Left cardiac atrium (tissue), 4 donors: ENCODE measurements at regions not wholly inside any gene's neighbourhood (a gene's known extent, or its start where the extent isn't known, plus 50 kb on each side); places are given as distances from the start of the nearest gene placed in this dataset.
A peak's percentile ranks its signal among the peaks of the same experiment; 100 is the strongest.
"Not testable (repeated sequence)": the region's sequence is repeated elsewhere in the genome, so short reads cannot be mapped to it uniquely, and the experiment has no call there.

ENCODE experiments used
- ATAC-seq, 2 donors: fragments of 200-7000 bp; cut with Tn5 transposase; one replicate each; pipeline ENCODE4 v1.9.1; 2020; ENCODE audit warnings: mild to moderate bottlenecking in 2 of 2, moderate library complexity in 2 of 2
- DNase-seq: peaks from one replicate; pipeline ENCODE4 v3.0.0-alpha.2; 2020
- intact Hi-C, 2 donors: fragments of 100-400 bp; cut with DNase I; formaldehyde crosslinking; loops; one replicate each; pipeline versions ENCODE4 v1.14.1 to v1.15.1; 2022 to 2023
- donor health status: DM: no; HTN: yes; CAD: no.
- donor health status: DM: no; HTN: yes; CAD: no; lungs with severe emphysema.
- donor health status: DM: yes; HTN: yes; CAD: no.
- donor health status: Dilated cardiomyopathy.

DNA sequence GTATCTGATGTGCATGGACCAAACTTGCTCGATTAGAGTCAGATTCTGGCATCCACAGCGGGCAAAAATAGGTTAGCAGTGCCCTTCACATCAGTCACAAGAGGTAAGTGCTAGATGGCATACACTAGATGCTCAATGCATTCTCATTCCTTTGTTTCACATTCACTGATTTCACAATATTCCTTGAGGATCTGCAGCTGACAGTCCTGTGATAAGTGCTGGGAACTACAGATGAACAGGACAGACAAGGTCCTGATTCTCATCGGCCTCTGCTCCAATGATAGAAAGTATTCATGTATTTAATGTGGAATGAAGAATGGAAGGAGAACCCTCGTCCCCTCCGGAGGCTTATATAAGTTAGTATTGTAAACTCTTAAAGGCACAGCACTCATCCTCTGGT, 96.8 kb upstream of the SERPINE2 start:
- intact Hi-C loops = no loop called here
- ATAC-seq = no peak
- DNase-seq = no peak

DNA sequence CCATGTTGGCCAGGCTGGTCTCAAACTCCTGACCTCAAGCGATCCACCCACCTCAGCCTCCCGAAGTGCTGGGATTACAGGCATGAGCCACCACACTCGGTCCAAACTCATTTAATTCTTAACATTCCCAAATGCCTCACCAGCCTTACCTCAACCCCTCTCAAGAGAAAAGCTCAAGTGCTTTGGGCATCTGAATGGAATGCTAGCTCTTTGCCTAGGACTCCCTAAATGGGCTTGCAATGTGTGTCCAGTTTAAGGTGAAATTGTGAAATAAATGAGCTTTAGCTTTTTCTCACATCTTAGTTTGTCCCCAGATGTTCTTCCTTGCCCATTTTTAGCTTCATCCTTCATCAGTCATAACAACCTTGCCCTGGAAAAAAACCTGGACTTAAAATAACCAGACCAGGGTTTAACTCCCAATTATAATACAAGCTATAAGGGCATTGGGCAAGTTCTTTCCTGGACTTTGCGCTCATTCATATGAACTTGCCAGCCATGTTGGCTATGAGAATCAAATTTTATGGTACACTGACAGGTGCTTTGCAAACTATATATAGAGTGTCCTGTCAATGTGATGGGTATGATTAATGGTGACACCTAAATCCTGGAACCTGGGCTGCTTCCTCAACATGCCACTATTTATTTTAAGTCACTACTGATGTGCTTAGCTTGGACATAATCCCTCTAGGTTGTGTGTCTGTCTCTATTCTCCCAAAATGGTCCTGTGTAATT, 95.1 kb upstream of the SERPINE2 start:
- no peak for DNase-seq
- ATAC-seq = no peak
- intact Hi-C loops = no loop called here

DNA sequence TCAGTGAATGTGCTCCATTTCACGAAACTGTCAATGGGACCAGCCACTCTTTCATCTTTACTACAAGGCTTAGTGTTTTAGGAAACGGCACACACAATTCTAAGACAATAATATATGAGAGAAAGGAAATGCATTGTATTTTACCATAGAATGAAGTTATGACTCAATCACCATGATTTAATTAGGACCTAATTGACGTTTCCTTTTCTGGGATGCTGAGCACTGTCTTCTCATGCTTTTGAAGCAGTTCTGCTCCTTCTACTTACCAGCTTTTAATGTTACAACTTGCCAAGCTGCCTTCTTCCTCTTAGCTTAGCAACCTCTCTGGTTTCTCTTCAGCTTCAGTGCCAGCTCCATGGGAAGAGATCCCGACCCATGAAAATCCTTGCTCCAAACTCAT, 94.3 kb upstream of the SERPINE2 start:
- intact Hi-C loops = no loop called here
- ATAC-seq (no peak), DNase-seq (no peak)

DNA sequence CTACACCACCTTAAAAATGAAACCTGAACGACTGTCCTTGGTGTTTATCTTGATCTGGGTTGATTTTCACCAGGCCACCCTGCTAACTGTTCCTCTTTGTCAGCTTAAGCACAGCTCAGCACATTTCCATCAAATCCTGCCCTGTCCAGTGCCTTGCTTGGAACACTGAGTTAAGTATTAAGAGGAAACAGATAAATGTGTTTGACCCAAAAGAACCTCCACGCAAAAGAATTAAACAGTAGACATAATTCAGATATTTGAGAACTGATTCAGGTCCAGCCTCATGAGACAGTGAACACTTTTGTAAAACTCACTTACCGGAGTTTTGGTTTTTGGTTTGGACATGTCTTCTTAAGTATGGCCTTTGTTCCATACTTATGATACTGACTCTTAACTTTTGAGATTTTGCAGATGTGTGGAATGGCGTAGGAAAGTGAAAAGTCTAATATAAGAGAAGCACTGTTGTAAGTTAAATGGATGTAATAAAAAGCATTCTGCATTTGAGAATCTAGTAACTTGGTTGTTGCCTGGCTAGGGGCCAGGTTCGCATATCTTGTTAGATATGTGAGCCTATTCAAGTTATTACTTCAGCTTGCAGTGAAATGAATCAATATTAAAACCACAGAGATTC, 88.9 kb upstream of the SERPINE2 start:
- peak in 1 of 2 donors; percentile 15 for ATAC-seq
- intact Hi-C loops = no loop called here
- peak; percentile 46 for DNase-seq

DNA sequence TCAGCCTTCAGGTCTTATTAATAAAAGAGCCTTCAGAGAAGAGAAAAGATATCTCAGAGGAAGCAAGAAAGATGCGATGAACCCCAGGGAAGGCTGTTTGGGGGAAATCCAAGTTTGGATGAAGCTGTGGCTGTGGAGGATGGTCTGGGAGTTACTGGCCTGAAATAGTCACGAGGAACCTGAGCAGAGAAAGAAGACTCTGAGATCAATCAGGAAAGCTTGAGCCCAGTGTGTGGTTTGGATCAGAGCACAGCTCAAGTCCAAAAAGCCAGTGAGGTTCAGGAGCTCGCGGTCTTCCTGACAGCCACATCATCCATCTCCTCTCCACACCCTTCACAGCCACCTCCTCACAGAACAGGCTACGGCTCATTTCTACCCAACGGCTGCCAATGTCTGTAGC, 87.4 kb upstream of the SERPINE2 start:
- intact Hi-C loops = no loop called here
- ATAC-seq (peak in 1 of 2 donors; percentile 72), DNase-seq (no peak)

DNA sequence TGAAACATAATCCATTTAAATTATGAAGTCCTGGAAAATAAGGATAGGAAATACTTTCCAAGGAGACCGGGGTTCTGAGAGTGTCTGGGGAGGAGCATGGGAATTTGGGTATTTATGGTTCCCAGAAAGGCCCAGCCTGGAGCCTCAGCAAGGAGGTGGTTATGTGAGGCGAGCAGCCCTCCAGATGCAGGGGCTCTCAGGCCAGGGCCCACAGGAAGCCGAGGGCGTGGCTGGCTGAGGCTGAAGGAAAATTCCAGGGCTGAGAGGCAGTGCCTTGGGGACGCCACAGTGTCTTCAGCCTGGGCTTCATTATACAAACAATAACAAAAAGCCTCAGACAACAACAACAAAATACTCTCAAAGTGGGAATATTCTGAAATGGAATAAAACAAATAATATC, 86.9 kb upstream of the SERPINE2 start:
- intact Hi-C loops = no loop called here
- ATAC-seq = peak in 1 of 2 donors; percentile 93
- DNase-seq = peak; percentile 37

DNA sequence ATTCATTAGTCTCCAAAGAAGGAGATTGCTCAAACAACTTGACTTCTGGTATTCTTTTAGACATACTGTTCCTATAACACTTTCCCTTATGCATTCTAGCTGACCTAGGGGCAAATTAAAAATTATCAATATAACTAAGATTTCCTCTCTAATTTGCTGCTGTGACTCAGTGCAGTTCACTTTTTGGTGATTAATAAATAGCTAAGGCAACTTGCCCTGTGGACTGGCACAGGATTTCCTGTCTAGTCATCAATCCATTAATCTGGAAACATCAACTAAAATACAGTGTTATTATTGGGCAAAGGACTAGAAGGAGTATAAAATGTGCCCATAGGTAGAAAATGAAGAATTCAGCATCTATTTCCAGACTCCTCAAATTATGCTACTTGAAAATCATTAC, 83.5 kb upstream of the SERPINE2 start:
- intact Hi-C loops = no loop called here
- no peak for ATAC-seq

DNA sequence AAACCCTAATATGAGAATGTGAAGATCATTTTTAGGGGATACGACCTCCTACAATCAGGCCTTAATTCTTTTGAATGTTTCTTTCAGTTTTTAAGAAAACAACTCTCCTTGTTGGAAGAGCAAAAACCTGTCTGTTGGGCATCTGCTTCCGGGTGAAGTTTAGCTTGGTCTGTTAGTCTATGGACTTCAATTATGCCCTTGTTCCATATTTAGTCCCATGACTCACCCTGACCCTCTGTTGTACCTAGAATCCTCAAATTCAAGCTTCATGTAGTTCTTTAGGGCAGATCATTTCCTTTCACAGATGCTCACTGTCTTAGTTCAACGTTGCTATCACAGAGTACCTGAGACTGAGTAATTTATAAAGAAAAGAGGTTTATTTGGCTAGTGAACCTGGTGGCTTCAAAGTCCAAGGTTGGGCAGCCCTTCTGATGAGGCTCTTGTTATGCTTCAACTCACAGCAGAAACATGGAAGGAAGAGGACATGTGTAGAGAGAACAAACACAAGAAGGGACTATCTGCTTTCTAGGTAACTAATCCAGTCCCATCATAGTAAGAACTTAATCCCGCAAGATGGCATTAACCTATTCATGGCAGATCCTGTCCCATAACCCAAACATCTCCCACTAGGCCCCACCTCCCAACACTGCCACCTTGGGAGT, 82.5 kb upstream of the SERPINE2 start:
- ATAC-seq (no peak), DNase-seq (no peak)
- intact Hi-C loops = no loop called here

More for the DNA sequence above, 83.5 kb upstream of the SERPINE2 start:
- DNase-seq = no peak

DNA sequence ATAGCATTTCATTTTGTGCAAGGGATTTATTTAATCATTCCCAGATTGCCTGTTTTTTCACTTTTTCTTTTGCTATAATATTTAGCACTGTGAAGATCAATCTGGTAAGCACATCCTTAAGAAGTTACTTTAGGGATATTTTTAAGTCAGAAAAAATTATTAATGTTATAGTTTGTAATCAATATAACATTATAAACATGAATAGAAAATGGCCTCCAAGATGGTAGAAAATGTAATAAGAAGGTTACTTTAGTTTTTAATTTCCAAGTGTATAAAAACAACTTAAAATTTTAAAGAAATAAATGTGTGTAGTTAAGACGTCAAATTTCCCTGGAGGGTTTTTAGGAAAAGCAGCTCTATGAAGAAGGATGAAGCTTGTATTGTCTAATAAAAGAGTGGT, 81.9 kb upstream of the SERPINE2 start:
- DNase-seq (no peak), ATAC-seq (no peak)
- intact Hi-C loops = no loop called here

DNA sequence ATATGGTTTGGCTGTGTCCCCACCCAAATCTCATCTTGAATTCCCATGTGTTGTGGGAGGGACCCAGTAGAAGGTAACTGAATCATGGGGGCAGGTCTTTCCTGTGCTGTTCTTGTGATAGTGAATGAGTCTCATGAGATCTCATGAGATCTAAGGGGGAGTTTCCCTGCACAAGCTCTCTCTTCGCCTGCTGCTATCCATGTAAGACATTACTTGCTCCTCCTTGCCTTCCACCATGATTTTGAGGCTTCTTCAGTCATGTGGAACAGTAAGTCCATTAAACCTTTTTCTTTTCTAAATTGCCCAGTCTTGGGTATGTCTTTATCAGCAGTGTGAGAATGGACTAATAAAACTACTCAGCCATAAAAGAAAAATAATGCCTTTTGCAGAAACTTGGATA, 80.8 kb upstream of the SERPINE2 start:
- intact Hi-C loops, DNase-seq, ATAC-seq: not testable (repeated sequence)

DNA sequence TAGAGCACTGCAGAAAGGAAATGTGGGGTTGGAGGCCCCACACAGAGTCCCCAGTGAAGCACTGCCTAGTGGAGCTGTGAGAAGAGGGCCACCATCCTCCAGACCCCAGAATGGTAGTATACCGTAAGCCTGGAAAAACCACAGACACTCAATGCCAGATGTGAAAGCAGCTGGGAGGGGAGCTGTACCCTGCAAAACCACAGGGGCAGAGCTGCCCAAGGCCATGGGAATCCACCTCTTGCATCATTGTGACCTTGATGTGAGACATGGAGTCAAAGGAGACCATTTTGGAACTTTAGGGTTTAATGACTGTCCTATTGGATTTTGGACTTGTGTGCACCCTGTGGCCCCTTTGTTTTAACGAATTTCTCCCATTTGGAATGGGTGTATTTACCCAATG, 75.3 kb upstream of the SERPINE2 start:
- intact Hi-C loops = no loop called here
- DNase-seq = no peak

DNA sequence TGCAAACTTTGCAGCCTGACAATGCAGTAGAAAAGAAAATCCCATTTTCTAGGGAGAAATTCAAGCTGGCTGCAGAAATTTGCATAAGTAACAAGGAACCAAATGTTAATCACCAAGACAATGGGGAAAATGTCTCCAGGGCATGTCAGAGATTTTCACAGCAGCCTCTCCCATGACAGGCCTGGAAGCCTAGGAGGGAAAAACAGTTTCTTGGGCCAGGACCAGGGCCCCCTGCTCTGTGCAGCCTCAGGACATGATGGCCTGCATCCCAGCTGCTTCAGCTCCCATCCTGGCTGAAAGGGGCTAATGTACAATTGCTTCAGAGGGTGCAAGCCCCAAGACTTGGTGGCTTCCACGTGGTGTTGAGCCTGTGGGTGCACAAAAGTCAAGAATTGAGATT, 74.8 kb upstream of the SERPINE2 start:
- DNase-seq, ATAC-seq, intact Hi-C loops: not testable (repeated sequence)

More for the DNA sequence above, 75.3 kb upstream of the SERPINE2 start:
- ATAC-seq = no peak

DNA sequence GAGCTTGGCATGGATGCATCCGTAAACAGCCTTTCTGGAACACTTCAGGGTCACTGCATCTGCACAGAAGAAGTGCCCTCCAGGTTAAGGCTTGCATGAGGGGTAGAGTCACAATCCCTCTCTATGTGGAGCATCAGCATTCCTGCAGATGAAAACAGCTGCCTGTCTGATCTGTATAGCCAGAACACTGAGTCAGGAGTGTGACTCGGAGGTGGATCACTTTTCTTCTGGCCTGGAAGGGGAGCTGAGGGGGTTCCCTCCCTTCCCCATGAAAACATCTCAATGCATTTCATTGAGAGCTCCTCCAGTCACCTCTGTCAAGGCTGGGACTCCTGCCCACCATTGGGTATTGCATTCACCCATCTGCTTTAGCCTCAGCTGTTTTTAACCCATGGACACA, 72.5 kb upstream of the SERPINE2 start:
- intact Hi-C loops = no loop called here
- DNase-seq (no peak), ATAC-seq (peak in 1 of 2 donors; percentile 88)

DNA sequence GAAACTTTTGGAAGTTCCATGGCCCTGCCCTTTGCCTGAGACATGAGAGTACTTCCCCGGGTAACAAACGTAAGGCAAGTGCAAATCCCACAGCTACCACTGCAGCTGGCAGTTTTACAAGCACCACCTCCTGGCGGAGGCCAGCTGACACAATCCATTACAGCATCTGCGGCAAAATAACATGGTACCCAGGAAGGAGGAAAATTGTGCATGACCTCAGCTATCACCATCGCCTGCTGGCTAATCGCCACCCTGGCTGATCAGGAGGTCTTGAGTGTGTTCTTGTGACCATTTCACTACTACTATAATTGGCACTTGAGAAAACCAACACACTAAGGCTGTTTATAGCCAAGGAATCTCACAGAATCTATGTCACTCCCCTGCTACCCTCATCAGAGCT, 71.7 kb upstream of the SERPINE2 start:
- no peak for ATAC-seq

DNA sequence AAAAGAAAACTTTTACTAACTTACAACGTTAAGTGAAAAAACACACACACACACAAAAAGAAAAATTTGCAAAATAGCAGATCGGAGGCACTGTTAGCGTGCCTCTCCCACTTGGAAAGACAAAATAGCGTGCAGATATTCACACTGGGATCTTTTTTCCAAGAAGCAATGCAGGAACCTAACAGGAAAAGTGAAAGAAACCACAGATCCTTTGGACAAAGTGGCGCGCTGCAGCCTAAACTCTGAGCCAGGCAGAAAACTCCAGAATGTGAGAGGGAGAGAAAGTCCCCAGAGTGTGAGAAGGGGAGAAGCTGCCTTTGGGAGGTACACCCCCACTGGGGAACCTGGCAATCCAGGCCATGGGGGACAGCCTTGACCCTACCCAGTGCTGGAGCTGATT, 70.7 kb upstream of the SERPINE2 start:
- intact Hi-C loops = no loop called here
- ATAC-seq = no peak
- no peak for DNase-seq

More for the DNA sequence above, 71.7 kb upstream of the SERPINE2 start:
- no peak for DNase-seq
- intact Hi-C loops = no loop called here

DNA sequence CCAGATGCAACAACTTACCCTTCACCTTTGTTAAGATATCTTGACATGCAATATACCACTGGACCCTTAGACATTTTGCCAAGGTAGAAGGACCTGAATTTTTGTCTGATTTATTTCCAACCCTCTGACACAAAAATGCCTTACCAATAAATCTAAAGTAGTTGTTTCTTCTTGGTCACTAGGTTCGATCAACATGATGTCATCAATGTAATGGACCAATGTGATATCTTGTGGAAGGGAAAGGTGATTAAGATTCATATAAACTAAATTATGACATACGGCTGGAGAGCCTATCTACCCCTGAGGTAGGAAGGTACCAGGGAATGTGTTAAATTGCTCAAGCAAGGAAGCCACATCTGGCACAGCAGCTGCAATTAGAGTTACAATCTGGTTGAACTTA, 67.7 kb upstream of the SERPINE2 start:
- ATAC-seq (no peak), DNase-seq (no peak)
- intact Hi-C loops = no loop called here

DNA sequence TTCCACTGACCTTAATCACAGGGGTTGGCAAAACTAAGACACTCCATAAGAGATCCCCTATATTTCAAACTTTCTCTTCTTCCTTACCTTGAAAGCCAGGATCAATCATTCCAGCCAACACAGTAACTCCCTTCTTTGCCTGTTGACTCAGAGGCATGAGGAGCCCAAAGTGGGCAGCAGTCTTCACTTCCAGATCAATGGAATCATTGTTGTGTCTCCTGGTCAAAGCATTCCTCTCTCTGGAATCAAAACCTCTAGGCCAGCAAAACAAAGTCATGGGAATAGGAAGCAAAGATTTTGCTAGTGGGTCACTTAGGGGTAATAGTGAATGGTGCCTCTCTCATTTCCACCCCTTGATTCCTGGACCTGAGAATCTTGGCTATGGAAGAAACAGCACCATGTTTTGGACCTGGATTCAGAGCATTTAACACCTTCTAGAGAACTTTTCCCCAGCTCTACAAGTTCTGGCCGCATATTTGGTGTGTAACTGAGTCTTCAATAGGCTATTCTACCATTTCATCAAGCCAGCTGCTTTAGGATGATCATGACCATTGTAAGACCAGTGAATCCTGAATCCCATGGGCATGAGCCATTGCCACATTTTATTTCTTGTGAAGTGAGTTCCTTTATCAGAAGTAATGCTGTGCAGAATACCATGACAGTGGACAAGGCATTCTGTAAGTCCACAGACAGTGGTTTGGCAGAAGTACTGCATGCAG, 65.7 kb upstream of the SERPINE2 start:
- ATAC-seq (no peak), DNase-seq (no peak)
- intact Hi-C loops = no loop called here

DNA sequence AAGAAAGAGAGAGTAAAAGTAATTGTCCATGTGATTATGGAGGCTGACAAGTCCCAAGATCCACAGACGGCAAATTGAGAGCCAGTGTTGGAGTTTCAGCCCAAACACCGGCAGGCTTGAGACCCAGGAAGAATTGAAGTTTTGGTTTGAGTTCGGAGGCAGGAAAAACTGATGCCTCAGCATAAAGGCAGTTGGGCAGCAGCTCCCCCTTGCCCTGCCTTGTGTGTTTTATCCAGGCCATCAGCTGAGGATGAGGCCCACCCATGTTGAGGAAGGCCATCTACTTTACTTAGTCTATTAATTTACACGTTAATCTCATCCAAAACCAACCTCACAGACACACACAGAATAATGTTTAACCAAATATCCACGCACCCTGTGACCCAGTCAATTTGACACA, 64.6 kb upstream of the SERPINE2 start:
- DNase-seq (no peak), ATAC-seq (no peak)
- intact Hi-C loops = no loop called here

DNA sequence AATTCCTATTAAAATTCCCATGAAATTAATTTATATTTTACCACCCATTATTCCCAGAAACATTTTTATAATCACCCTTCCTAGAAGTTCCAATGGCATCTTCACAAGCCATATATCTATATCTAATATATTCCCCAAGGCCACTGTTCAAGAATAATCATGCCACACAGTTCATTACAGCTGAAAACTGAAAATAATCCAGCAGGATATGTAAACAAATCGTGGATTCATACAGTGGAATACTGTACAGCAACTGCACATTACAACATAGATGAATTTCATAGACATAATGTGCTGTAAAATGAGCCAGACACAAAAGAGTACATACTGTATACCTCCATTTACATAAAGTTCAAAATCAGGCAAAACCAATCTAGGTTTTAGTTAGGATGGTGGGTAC, 63.9 kb upstream of the SERPINE2 start:
- intact Hi-C loops = no loop called here
- ATAC-seq (no peak), DNase-seq (no peak)
